ENCODE measurements at regions not wholly inside any gene's neighbourhood (a gene's known extent, or its start where the extent isn't known, plus 50 kb on each side); places are given as distances from the start of the nearest gene placed in this dataset.

- no peaks in the 10 kb centered on the region for H3K9me3 ChIP-seq
- no peak overlapping the region for H3K27ac ChIP-seq
- DNase-seq (ENCODE audit: low spot score) (no peak), ATAC-seq (ENCODE audit: insufficient number of reproducible peaks, low FRiP score, low read depth) (no peak)
- TF ChIP-seq CTCF (IDR thresholded peaks at IDR 0.05): no peak
- peaks cover 0 to 4% of the 10 kb centered on the region in 2 donors for H3K4me1 ChIP-seq (ENCODE audit: control insufficient read depth in 1 of 2, low read depth in 2 of 2)
- H3K27me3 ChIP-seq (replicated peaks; ENCODE audit: insufficient read depth): no peaks in the 10 kb centered on the region
- no peaks in the 10 kb centered on the region for H3K36me3 ChIP-seq
- H3K4me3 ChIP-seq: no peak overlapping the region
Observed at GRCh38 chr12:94740601-94741362, 90.4 kb upstream of the TMCC3 start.

- no peak for TF ChIP-seq CTCF (IDR thresholded peaks at IDR 0.05)
- Histone ChIP-seq H3K4me1 (ENCODE audit: control insufficient read depth in 1 of 2, low read depth in 2 of 2) (no peaks in the 10 kb centered on the region), H3K27ac (no peak overlapping the region), H3K4me3 (no peak overlapping the region), H3K9me3 (no peaks in the 10 kb centered on the region), H3K36me3 (no peaks in the 10 kb centered on the region), H3K27me3 (replicated peaks; ENCODE audit: insufficient read depth) (no peaks in the 10 kb centered on the region)
- no peak for ATAC-seq (ENCODE audit: insufficient number of reproducible peaks, low FRiP score, low read depth)
- no peak for DNase-seq (ENCODE audit: low spot score)
Observed at GRCh38 chr12:94736820-94737219, 86.5 kb upstream of the TMCC3 start.

GRCh38 chr12:94736004-94736403, 85.6 kb upstream of the TMCC3 start:
- Histone ChIP-seq H3K4me3 (no peak overlapping the region), H3K4me1 (ENCODE audit: control insufficient read depth in 1 of 2, low read depth in 2 of 2) (no peaks in the 10 kb centered on the region), H3K36me3 (no peaks in the 10 kb centered on the region), H3K27me3 (replicated peaks; ENCODE audit: insufficient read depth) (no peaks in the 10 kb centered on the region), H3K9me3 (no peaks in the 10 kb centered on the region), H3K27ac (no peak overlapping the region)
- no peak for DNase-seq (ENCODE audit: low spot score)
- no peak for TF ChIP-seq CTCF (IDR thresholded peaks at IDR 0.05)
- no peak for ATAC-seq (ENCODE audit: insufficient number of reproducible peaks, low FRiP score, low read depth)

GRCh38 chr12:94733727-94734126, 83.4 kb upstream of the TMCC3 start:
- no peak for DNase-seq (ENCODE audit: low spot score)
- no peak for ATAC-seq (ENCODE audit: insufficient number of reproducible peaks, low FRiP score, low read depth)
- H3K27me3 ChIP-seq (replicated peaks; ENCODE audit: insufficient read depth): no peaks in the 10 kb centered on the region
- TF ChIP-seq CTCF (IDR thresholded peaks at IDR 0.05): no peak
- no peaks in the 10 kb centered on the region for H3K9me3 ChIP-seq
- H3K36me3 ChIP-seq: no peaks in the 10 kb centered on the region
- H3K27ac ChIP-seq: no peak overlapping the region
- H3K4me1 ChIP-seq (ENCODE audit: control insufficient read depth in 1 of 2, low read depth in 2 of 2): no peaks in the 10 kb centered on the region
- H3K4me3 ChIP-seq: no peak overlapping the region

- H3K27me3 ChIP-seq (replicated peaks; ENCODE audit: insufficient read depth): no peaks in the 10 kb centered on the region
- H3K4me3 ChIP-seq: no peak overlapping the region
- ATAC-seq (ENCODE audit: insufficient number of reproducible peaks, low FRiP score, low read depth) (no peak), DNase-seq (ENCODE audit: low spot score) (no peak)
- no peaks in the 10 kb centered on the region for H3K9me3 ChIP-seq
- H3K4me1 ChIP-seq (ENCODE audit: control insufficient read depth in 1 of 2, low read depth in 2 of 2): no peaks in the 10 kb centered on the region
- no peak for TF ChIP-seq CTCF (IDR thresholded peaks at IDR 0.05)
- H3K36me3 ChIP-seq: no peaks in the 10 kb centered on the region
- H3K27ac ChIP-seq: no peak overlapping the region
Observed at GRCh38 chr12:94732367-94732990, 82.1 kb upstream of the TMCC3 start.

All from thoracic aorta (tissue), 2 donors.